GM19372 (cell line): ENCODE measurements at regions not wholly inside any gene's neighbourhood (a gene's known extent, or its start where the extent isn't known, plus 50 kb on each side); places are given as distances from the start of the nearest gene placed in this dataset.

ENCODE experiments used
- ATAC-seq: cut with Tn5 transposase; IDR thresholded peaks from one replicate; pipeline ENCODE4 v1.9.1; 2021; ENCODE audit warnings: mild to moderate bottlenecking, low read depth, moderate library complexity; ENCODE audit not compliant: unreplicated experiment

DNA sequence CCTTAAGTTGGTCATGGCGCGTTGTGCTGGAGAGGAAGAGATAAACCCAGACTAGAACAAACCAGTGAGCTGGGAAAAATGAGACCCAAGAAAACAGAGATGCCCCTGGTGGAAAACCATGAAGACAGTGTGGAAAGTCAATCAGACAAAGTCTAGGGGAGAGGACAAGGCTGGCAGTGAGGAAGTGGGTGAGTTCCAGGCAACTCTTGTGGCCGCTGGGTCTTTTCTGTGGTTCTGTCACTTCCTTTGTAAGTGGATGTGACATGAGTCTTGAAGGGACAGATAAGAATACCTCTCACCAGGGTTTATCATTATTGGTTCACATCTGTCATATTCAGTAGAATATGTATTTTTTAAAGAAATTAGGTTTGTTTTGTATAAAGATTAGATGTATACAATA lies 738.4 kb downstream of the DHX35 start:
- ATAC-seq = no peak

GRCh38 chr20:39699166-39699725 lies 737.1 kb downstream of the DHX35 start:
- ATAC-seq = no peak

DNA sequence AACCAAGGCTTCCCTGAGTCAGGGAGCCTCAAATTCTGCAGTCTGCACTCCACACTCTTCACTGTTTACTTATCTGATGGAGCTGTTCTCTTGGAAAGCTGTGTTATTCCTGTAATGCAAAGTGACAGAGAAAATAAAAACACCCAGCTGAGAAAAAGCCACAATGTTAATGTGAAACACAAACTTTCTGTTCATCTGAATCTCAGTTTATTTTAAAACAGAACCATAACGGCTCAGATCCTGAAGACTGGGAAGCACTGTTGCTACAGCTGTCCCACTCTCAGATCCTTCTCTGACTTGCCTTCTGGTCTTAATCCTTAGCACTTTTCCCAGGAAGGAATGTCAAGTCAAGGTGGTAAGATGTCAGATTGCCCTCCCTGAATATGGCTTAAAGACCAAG lies 736.6 kb downstream of the DHX35 start:
- no peak for ATAC-seq

DNA sequence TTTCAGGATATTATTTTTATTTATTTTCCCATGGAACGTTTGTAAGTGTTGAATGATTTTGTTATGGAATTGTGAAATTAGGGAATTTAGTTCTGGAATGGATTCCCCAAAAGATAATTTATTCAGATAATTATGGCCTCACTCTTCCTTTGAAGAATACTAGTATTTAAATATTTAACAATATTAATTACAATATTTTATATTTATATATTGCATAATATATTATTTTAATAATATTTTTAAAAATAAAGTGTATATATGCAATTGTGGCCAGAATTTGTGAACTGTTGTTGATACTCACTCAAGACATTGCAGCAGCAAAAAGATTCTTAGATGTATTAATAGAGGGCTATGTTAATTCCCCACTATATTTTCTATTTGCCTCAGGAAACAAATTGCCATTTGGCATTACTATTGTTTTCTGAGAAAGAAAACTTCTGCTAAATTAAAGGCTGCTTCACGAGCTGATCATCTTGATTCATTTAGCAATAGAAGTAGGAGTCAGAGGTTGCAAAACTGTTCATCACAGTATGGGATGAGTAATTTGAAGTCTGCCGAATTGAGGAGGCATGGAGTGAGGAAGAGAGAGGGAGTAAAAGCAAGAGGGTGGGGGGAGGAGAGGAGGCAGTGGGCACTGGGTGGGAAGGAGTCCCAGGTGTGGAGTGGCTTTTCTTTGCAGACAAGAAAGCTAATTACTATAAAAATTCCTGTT lies 729.2 kb downstream of the DHX35 start:
- no peak for ATAC-seq

- ATAC-seq = no peak
Observed at GRCh38 chr20:39676857-39677391, 714.8 kb downstream of the DHX35 start.

- no peak for ATAC-seq
Observed at GRCh38 chr20:39676241-39676640, 714.1 kb downstream of the DHX35 start.

DNA sequence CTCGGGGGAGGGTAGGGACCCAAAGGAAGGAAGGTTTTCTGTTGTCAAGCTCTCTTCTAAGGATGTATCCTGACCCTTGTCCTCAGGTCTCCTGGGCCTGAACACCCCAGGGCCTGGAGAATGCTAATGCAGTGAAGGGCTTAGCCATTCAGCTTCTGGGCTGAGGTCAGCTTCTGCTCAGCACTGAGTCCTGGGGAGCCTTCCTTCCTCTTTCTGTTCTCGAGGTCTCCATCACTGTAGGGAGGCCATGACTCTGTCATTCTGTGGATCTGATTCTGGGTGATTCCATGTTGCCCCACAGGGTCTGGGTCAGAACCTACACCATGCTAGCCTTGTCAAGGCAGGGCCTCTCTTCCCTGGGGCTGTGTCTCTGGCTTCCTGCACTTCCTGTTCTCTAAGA lies 712.7 kb downstream of the DHX35 start:
- no peak for ATAC-seq

- ATAC-seq = no peak
Observed at GRCh38 chr20:39670988-39671387, 708.8 kb downstream of the DHX35 start.

DNA sequence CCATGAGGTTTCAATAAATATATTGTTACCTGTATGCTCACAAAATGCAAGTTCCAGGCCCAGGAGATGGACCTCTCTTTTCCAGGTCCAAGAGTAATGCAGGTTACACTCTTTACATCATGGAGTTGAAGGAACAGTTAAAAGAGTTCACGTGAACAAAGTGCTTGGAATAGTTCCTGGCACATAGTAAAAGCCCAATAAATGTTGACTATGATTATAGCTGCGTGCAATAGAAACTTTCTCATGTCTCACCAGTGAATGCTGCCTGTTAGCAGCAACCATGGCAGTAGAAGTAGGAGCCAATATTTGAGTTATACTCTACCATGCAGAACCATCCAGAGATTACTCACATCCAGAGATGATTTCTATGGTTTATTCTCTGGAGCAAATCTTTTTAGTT lies 707.5 kb downstream of the DHX35 start:
- ATAC-seq = no peak

DNA sequence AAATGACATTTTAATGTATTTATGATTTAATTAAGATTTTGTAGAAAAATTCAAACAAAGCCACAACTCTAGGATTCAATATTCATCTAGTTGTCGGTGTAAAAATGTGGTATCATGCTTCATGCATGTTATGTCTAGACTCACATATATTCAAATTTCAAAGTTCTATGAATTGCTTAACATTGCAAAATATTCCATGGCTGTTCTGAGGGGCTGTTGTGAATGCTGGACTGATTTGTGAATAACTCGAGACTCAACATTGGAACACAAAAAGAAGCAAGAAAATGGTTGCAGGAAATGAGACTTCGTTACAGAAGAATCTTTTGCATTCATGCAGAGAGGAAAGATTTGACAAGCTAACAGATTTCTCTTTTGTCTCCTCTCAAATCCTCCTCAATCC lies 705.9 kb downstream of the DHX35 start:
- no peak for ATAC-seq

DNA sequence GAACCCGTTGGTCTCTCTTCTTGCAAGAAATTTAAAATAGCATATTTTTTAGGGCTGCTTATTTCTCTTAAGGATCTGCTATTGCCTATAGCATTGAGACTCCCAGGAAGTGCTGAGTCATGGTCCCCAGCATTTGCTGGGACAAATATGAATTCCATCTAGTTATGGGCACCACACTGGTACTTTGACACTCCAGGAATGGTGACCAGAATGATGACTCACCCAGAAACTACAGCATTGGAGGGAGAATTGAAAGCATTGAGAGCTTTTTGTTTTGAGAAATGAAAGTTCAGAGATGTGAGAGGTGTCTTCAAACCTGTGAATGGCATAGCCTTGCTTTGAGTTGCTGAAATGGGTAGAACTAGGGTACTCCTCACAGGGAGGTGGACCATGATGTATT lies 699.7 kb downstream of the DHX35 start:
- ATAC-seq = no peak

- ATAC-seq = no peak
Observed at GRCh38 chr20:39660965-39661364, 698.8 kb downstream of the DHX35 start.

GRCh38 chr20:39660226-39660625 lies 698.1 kb downstream of the DHX35 start:
- no peak for ATAC-seq

DNA sequence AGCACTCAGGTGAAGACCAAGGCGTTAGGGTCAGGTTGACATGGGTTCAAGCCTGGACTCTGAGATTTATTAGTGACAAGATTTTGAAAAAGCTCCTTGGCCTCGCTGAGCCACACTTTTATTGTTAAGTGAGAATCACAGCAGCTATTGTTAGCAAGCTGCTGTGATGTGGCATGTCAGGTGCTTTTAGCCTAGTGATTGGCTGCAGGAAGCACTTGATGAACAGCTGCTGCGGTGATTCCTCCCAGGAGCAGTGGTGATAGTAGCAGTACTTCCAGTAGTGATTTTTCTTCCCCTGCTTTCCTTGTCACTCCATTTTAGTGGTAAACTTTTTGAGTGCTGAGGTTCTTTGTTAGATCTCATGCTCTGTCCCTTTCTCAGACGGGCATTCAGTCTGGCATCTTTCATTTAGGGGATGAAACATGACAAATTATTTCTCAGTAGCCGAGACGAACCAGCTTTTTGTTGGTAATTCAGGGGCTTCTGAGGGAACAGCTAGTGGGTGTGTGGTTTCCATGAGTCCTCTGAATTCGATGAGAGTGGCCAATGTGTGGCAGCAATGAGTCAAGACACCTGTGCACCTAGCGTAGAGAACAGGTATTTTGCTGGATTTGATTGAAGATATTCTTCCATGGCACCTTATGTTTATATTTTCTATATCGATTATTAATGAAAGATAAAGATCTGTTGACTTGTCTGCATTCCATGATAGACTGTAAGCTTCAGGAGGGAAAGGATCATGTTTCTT lies 696.7 kb downstream of the DHX35 start:
- ATAC-seq = no peak

DNA sequence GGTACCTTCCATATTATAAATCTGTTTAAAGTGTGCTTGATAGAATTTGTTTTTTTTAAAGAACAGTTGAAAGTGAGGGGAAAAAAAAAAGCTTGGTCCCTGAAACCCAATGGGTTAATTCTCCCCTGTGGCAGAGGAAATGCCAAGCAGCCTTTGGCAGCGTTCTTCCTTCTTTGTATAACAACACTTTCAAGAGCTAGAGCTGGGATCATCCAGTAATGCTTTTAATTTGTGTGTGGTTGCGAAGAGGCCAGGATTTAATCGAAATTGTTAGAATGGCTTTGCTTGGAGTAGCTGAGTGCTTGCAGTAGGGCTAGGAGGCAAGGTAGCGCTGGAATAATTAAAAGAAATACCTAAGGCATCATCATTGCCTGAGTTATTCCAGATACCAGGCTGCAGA lies 692.0 kb downstream of the DHX35 start:
- no peak for ATAC-seq

- no peak for ATAC-seq
Observed at GRCh38 chr20:39651645-39652325, 689.6 kb downstream of the DHX35 start.

GRCh38 chr20:39646874-39647413 lies 684.8 kb downstream of the DHX35 start:
- no peak for ATAC-seq

DNA sequence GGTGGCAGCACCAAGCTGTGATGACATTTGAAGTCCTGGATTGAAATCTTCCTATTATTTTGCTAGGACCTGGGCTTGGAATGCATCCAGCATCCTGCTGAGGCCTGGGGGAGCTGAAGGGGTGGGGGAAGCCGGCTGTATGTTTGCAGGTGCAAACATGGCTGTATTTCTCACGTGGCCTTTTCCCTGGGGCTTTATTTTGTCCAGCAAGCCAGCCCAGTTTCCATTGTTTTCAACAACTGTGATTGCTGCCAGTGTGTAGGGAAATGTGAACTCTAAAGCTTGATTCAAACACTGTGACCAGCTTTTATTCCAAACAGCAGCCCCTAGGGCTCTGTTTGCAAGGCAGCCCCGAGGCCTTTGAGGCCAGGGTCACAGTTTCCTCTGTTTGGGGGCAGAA lies 683.0 kb downstream of the DHX35 start:
- no peak for ATAC-seq

GRCh38 chr20:39643292-39643691 lies 681.1 kb downstream of the DHX35 start:
- ATAC-seq = no peak

DNA sequence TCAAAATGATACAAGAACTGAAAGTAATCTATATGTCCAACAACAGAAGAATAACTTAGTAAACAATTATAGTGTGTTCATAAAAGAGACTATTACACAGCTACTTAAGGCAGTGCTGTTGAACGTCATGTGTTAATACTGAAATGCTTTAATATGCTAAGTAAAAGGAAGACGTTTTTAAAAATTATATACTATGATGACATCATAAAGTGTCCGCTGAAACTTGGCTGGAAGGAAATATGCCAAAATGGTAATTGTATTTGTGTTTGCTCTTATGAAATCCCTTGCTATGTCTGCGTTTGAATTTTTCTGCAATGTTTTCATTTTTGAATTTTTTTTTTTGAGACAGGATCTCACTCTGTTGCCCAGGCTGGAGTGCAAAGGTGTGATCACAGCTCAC lies 679.3 kb downstream of the DHX35 start:
- ATAC-seq = no peak

- no peak for ATAC-seq
Observed at GRCh38 chr20:39640147-39640546, 678.0 kb downstream of the DHX35 start.
